ENCODE measurements at regions not wholly inside any gene's neighbourhood (a gene's known extent, or its start where the extent isn't known, plus 50 kb on each side); places are given as distances from the start of the nearest gene placed in this dataset.

DNA sequence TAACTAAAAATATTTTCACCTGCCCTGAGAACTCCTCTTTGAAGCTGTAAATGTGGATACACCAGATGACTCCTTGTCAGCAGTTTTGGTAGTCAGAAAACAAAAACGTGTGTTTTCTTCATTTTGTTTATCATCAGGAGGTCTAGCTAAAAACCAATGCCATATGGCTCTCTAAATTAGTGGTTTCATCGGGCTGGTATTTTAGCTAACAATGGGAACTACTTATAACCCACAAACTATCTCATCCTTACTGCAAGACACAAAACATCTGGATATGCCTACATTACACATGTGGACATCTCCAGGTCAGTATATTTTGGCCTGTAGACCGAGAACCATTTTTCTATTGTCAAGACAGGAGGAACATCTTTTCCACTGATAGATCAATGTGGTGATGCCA is 56.2 kb downstream of the GAS1 start:
- Histone ChIP-seq H2AFZ (ENCODE audit: low read length) (no peak overlapping the region), H3K9me2 (ENCODE audit: low read depth, low read length) (no peaks in the 10 kb centered on the region), H3F3A (ENCODE audit: insufficient read depth, low read length) (no peaks in the 10 kb centered on the region), H3K4me2 (ENCODE audit: low read length) (no peak overlapping the region), H3K9ac (ENCODE audit: low read length) (no peak overlapping the region), H4K20me1 (ENCODE audit: insufficient read depth, low read length) (no peaks in the 10 kb centered on the region), H3K9me3 (ENCODE audit: low read length) (no peaks in the 10 kb centered on the region), H3K27ac (ENCODE audit: low read depth, low read length, poor library complexity, severe bottlenecking) (no peak overlapping the region), H3K79me2 (ENCODE audit: insufficient read depth, low read length) (no peaks in the 10 kb centered on the region), H3K36me3 (ENCODE audit: insufficient read depth, low read length) (no peaks in the 10 kb centered on the region), H3K4me3 (ENCODE audit: low read depth, low read length, poor library complexity, severe bottlenecking) (no peak overlapping the region), H3K4me1 (ENCODE audit: insufficient read depth, low read length, severe bottlenecking) (no peaks in the 10 kb centered on the region), H3K27me3 (ENCODE audit: insufficient read depth, low read length) (no peaks in the 10 kb centered on the region)
- TF ChIP-seq EZH2 (IDR thresholded peaks at IDR 0.05; ENCODE audit: borderline replicate concordance, low read length): no peak
- TF ChIP-seq, protein P1, sequence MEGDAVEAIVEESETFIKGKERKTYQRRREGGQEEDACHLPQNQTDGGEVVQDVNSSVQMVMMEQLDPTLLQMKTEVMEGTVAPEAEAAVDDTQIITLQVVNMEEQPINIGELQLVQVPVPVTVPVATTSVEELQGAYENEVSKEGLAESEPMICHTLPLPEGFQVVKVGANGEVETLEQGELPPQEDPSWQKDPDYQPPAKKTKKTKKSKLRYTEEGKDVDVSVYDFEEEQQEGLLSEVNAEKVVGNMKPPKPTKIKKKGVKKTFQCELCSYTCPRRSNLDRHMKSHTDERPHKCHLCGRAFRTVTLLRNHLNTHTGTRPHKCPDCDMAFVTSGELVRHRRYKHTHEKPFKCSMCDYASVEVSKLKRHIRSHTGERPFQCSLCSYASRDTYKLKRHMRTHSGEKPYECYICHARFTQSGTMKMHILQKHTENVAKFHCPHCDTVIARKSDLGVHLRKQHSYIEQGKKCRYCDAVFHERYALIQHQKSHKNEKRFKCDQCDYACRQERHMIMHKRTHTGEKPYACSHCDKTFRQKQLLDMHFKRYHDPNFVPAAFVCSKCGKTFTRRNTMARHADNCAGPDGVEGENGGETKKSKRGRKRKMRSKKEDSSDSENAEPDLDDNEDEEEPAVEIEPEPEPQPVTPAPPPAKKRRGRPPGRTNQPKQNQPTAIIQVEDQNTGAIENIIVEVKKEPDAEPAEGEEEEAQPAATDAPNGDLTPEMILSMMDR (IDR thresholded peaks at IDR 0.05; ENCODE audit: low read length): no peak

- Histone ChIP-seq H2AFZ (ENCODE audit: low read length) (no peak overlapping the region), H3K4me2 (ENCODE audit: low read length) (no peak overlapping the region), H3K4me3 (ENCODE audit: low read depth, low read length, poor library complexity, severe bottlenecking) (no peak overlapping the region), H3K27ac (ENCODE audit: low read depth, low read length, poor library complexity, severe bottlenecking) (no peak overlapping the region), H3F3A (ENCODE audit: insufficient read depth, low read length) (no peaks in the 10 kb centered on the region), H3K4me1 (ENCODE audit: insufficient read depth, low read length, severe bottlenecking) (no peaks in the 10 kb centered on the region), H3K79me2 (ENCODE audit: insufficient read depth, low read length) (no peaks in the 10 kb centered on the region), H4K20me1 (ENCODE audit: insufficient read depth, low read length) (no peaks in the 10 kb centered on the region), H3K27me3 (ENCODE audit: insufficient read depth, low read length) (no peaks in the 10 kb centered on the region), H3K9me2 (ENCODE audit: low read depth, low read length) (no peaks in the 10 kb centered on the region), H3K9me3 (ENCODE audit: low read length) (no peaks in the 10 kb centered on the region), H3K9ac (ENCODE audit: low read length) (no peak overlapping the region), H3K36me3 (ENCODE audit: insufficient read depth, low read length) (no peaks in the 10 kb centered on the region)
- TF ChIP-seq, protein P1 (IDR thresholded peaks at IDR 0.05; ENCODE audit: low read length): no peak
- TF ChIP-seq EZH2 (IDR thresholded peaks at IDR 0.05; ENCODE audit: borderline replicate concordance, low read length): no peak
Observed at GRCh38 chr9:86885232-86885631, 62.1 kb downstream of the GAS1 start.

DNA sequence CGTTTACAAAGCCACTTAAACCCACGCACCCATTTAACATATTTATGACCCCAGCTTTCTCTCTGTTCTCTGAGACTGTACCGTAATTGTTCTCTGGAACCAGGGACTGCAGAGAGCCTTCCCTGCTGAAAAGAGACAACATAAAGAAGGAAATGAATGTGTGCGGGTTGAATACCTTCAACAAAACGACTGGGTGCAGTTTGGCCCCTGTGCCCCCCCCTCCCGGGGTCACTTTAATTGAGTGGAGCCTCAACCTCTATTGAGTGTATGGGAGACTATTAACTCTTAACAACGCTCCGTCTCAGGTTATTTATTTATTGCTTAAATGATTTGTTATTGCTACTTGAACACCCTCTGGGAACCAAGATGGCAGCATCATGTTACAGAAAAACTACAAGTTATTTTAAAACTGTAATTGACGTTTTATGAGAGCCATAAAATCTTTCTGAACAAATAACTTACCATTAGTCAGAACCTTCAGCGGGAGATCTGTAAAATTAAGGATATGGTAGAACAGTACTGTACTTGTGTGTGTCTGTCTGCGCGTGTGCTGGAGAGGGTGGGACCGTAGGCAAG is 70.6 kb downstream of the GAS1 start:
- Histone ChIP-seq H3K4me3 (ENCODE audit: low read depth, low read length, poor library complexity, severe bottlenecking) (no peak overlapping the region), H3K27ac (ENCODE audit: low read depth, low read length, poor library complexity, severe bottlenecking) (no peak overlapping the region), H3K4me2 (ENCODE audit: low read length) (no peak overlapping the region), H3K4me1 (ENCODE audit: insufficient read depth, low read length, severe bottlenecking) (no peaks in the 10 kb centered on the region), H3K27me3 (ENCODE audit: insufficient read depth, low read length) (peaks cover 4% of the 10 kb centered on the region; the same call in 1 of the 2 replicates), H3F3A (ENCODE audit: insufficient read depth, low read length) (no peaks in the 10 kb centered on the region), H2AFZ (ENCODE audit: low read length) (no peak overlapping the region), H3K9me3 (ENCODE audit: low read length) (no peaks in the 10 kb centered on the region), H3K9me2 (ENCODE audit: low read depth, low read length) (no peaks in the 10 kb centered on the region), H3K79me2 (ENCODE audit: insufficient read depth, low read length) (no peaks in the 10 kb centered on the region), H4K20me1 (ENCODE audit: insufficient read depth, low read length) (no peaks in the 10 kb centered on the region), H3K36me3 (ENCODE audit: insufficient read depth, low read length) (no peaks in the 10 kb centered on the region), H3K9ac (ENCODE audit: low read length) (no peak overlapping the region)
- TF ChIP-seq, protein P1 (IDR thresholded peaks at IDR 0.05; ENCODE audit: low read length): no peak
- no peak for TF ChIP-seq EZH2 (IDR thresholded peaks at IDR 0.05; ENCODE audit: borderline replicate concordance, low read length)

All from OCI-LY1 (cell line).